ENCODE measurements at regions not wholly inside any gene's neighbourhood (a gene's known extent, or its start where the extent isn't known, plus 50 kb on each side); places are given as distances from the start of the nearest gene placed in this dataset.

GRCh38 chr9:89880161-89880560, 275.3 kb downstream of the GADD45G start:
- H3K27ac Mint-ChIP-seq = no peak overlapping the region

GRCh38 chr9:89880721-89881120, 275.9 kb downstream of the GADD45G start:
- H3K36me3 Mint-ChIP-seq (ENCODE audit: insufficient read depth) = no peaks in the 10 kb centered on the region
- H3K4me3 Mint-ChIP-seq (ENCODE audit: low read depth) = no peak overlapping the region
- no peak for DNase-seq (ENCODE audit: low spot score, unreplicated experiment)

More at GRCh38 chr9:89880161-89880560, 275.3 kb downstream of the GADD45G start:
- Mint-ChIP-seq H3K4me1 (ENCODE audit: low read depth) (peaks cover 1% of the 10 kb centered on the region), H3K4me3 (ENCODE audit: low read depth) (no peak overlapping the region), H3K27me3 (peaks cover 18% of the 10 kb centered on the region), H3K36me3 (ENCODE audit: insufficient read depth) (no peaks in the 10 kb centered on the region), H3K9me3 (ENCODE audit: low read depth) (no peaks in the 10 kb centered on the region)
- no peak for TF ChIP-seq CTCF (IDR thresholded peaks at IDR 0.05; ENCODE audit: unreplicated experiment)
- no peak for DNase-seq (ENCODE audit: low spot score, unreplicated experiment)

GRCh38 chr9:89881431-89881830, 276.6 kb downstream of the GADD45G start:
- Mint-ChIP-seq H3K27me3 (peaks cover 19% of the 10 kb centered on the region), H3K9me3 (ENCODE audit: low read depth) (no peaks in the 10 kb centered on the region), H3K27ac (no peak overlapping the region), H3K36me3 (ENCODE audit: insufficient read depth) (no peaks in the 10 kb centered on the region), H3K4me1 (ENCODE audit: low read depth) (no peaks in the 10 kb centered on the region), H3K4me3 (ENCODE audit: low read depth) (no peak overlapping the region)
- DNase-seq (ENCODE audit: low spot score, unreplicated experiment) = no peak
- no peak for TF ChIP-seq CTCF (IDR thresholded peaks at IDR 0.05; ENCODE audit: unreplicated experiment)

More at GRCh38 chr9:89880721-89881120, 275.9 kb downstream of the GADD45G start:
- Mint-ChIP-seq H3K27me3 (peaks cover 19% of the 10 kb centered on the region), H3K27ac (no peak overlapping the region), H3K4me1 (ENCODE audit: low read depth) (no peaks in the 10 kb centered on the region), H3K9me3 (ENCODE audit: low read depth) (no peaks in the 10 kb centered on the region)
- TF ChIP-seq CTCF (IDR thresholded peaks at IDR 0.05; ENCODE audit: unreplicated experiment) = no peak

- H3K36me3 Mint-ChIP-seq (ENCODE audit: insufficient read depth) = no peaks in the 10 kb centered on the region
- no peak overlapping the region for H3K27ac Mint-ChIP-seq
- H3K4me3 Mint-ChIP-seq (ENCODE audit: low read depth) = no peak overlapping the region
- TF ChIP-seq CTCF (IDR thresholded peaks at IDR 0.05; ENCODE audit: unreplicated experiment) = no peak
- H3K27me3 Mint-ChIP-seq = peaks cover 13% of the 10 kb centered on the region
- DNase-seq (ENCODE audit: low spot score, unreplicated experiment) = no peak
- no peaks in the 10 kb centered on the region for H3K4me1 Mint-ChIP-seq (ENCODE audit: low read depth)
- no peaks in the 10 kb centered on the region for H3K9me3 Mint-ChIP-seq (ENCODE audit: low read depth)
Measured at GRCh38 chr9:89882930-89883361, 278.1 kb downstream of the GADD45G start.

GRCh38 chr9:89883401-89884341, 278.9 kb downstream of the GADD45G start:
- Mint-ChIP-seq H3K27me3 (peaks cover 5% of the 10 kb centered on the region), H3K4me3 (ENCODE audit: low read depth) (no peak overlapping the region), H3K36me3 (ENCODE audit: insufficient read depth) (no peaks in the 10 kb centered on the region), H3K9me3 (ENCODE audit: low read depth) (no peaks in the 10 kb centered on the region), H3K27ac (no peak overlapping the region), H3K4me1 (ENCODE audit: low read depth) (no peaks in the 10 kb centered on the region)
- TF ChIP-seq CTCF (IDR thresholded peaks at IDR 0.05; ENCODE audit: unreplicated experiment) = no peak
- no peak for DNase-seq (ENCODE audit: low spot score, unreplicated experiment)
